ENCODE measurements at regions not wholly inside any gene's neighbourhood (a gene's known extent, or its start where the extent isn't known, plus 50 kb on each side); places are given as distances from the start of the nearest gene placed in this dataset.
"Not testable (repeated sequence)": the region's sequence is repeated elsewhere in the genome, so short reads cannot be mapped to it uniquely, and the experiment has no call there.

GRCh38 chr3:90128391-90128790, 1021.0 kb downstream of the EPHA3 start:
- Mint-ChIP-seq H3K4me3 (no peak overlapping the region), H3K27ac (no peak overlapping the region), H3K36me3 (no peaks in the 10 kb centered on the region), H3K27me3 (no peaks in the 10 kb centered on the region), H3K4me1 (no peaks in the 10 kb centered on the region), H3K9me3 (peaks cover 4 to 14% (median 5%) of the 10 kb centered on the region in 3 donors)

- H3K9me3 Mint-ChIP-seq = peaks cover 4 to 14% (median 5%) of the 10 kb centered on the region in 3 donors
- H3K27me3 Mint-ChIP-seq = no peaks in the 10 kb centered on the region
- H3K4me3 Mint-ChIP-seq = no peak overlapping the region
- H3K36me3 Mint-ChIP-seq = no peaks in the 10 kb centered on the region
- H3K4me1 Mint-ChIP-seq = no peaks in the 10 kb centered on the region
- no peak overlapping the region for H3K27ac Mint-ChIP-seq
Measured at GRCh38 chr3:90129730-90130129, 1022.3 kb downstream of the EPHA3 start.

- Mint-ChIP-seq H3K4me3 (no peak overlapping the region), H3K27me3 (no peaks in the 10 kb centered on the region), H3K4me1 (no peaks in the 10 kb centered on the region), H3K9me3 (peaks cover 0 to 2% (median 1%) of the 10 kb centered on the region in 3 donors), H3K27ac (no peak overlapping the region), H3K36me3 (no peaks in the 10 kb centered on the region)
Measured at GRCh38 chr3:90132197-90132596, 1024.8 kb downstream of the EPHA3 start.

- Mint-ChIP-seq H3K9me3 (peaks cover 0 to 2% (median 0%) of the 10 kb centered on the region in 3 donors), H3K4me1 (no peaks in the 10 kb centered on the region), H3K36me3 (no peaks in the 10 kb centered on the region), H3K27ac (no peak overlapping the region), H3K27me3 (no peaks in the 10 kb centered on the region), H3K4me3 (no peak overlapping the region)
Measured at GRCh38 chr3:90134090-90134489, 1026.7 kb downstream of the EPHA3 start.

GRCh38 chr3:90136456-90137191, 1029.2 kb downstream of the EPHA3 start:
- H3K9me3 Mint-ChIP-seq = peaks cover 0 to 2% (median 0%) of the 10 kb centered on the region in 3 donors
- no peaks in the 10 kb centered on the region for H3K4me1 Mint-ChIP-seq
- H3K4me3 Mint-ChIP-seq = no peak overlapping the region
- no peaks in the 10 kb centered on the region for H3K36me3 Mint-ChIP-seq
- H3K27me3 Mint-ChIP-seq = no peaks in the 10 kb centered on the region
- H3K27ac Mint-ChIP-seq = no peak overlapping the region

GRCh38 chr3:90145094-90145860, 1037.9 kb downstream of the EPHA3 start:
- Mint-ChIP-seq H3K4me1 (no peaks in the 10 kb centered on the region), H3K27me3 (no peaks in the 10 kb centered on the region), H3K36me3 (no peaks in the 10 kb centered on the region), H3K27ac (no peak overlapping the region), H3K9me3 (peaks cover 0 to 3% (median 0%) of the 10 kb centered on the region in 3 donors), H3K4me3 (no peak overlapping the region)

GRCh38 chr3:90180096-90180495, 1072.7 kb downstream of the EPHA3 start:
- Mint-ChIP-seq H3K4me3 (no peak overlapping the region), H3K27ac (no peak overlapping the region), H3K9me3 (no peaks in the 10 kb centered on the region), H3K4me1 (peaks cover 0 to 1% (median 0%) of the 10 kb centered on the region in 3 donors), H3K36me3 (peaks cover 2% of the 10 kb centered on the region), H3K27me3 (no peaks in the 10 kb centered on the region)

- Mint-ChIP-seq H3K4me1 (peaks cover 0 to 1% (median 0%) of the 10 kb centered on the region in 3 donors), H3K36me3 (peaks cover 2% of the 10 kb centered on the region), H3K27me3 (no peaks in the 10 kb centered on the region), H3K27ac (no peak overlapping the region), H3K9me3 (no peaks in the 10 kb centered on the region), H3K4me3 (no peak overlapping the region)
Measured at GRCh38 chr3:90180543-90180942, 1073.1 kb downstream of the EPHA3 start.

GRCh38 chr3:90182291-90182976, 1075.0 kb downstream of the EPHA3 start:
- H3K9me3 Mint-ChIP-seq, H3K4me1 Mint-ChIP-seq, H3K27ac Mint-ChIP-seq, H3K4me3 Mint-ChIP-seq, H3K36me3 Mint-ChIP-seq, H3K27me3 Mint-ChIP-seq: not testable (repeated sequence)

- no peaks in the 10 kb centered on the region for H3K9me3 Mint-ChIP-seq
- no peak overlapping the region for H3K27ac Mint-ChIP-seq
- no peaks in the 10 kb centered on the region for H3K4me1 Mint-ChIP-seq
- no peak overlapping the region for H3K4me3 Mint-ChIP-seq
- H3K36me3 Mint-ChIP-seq = no peaks in the 10 kb centered on the region
- no peaks in the 10 kb centered on the region for H3K27me3 Mint-ChIP-seq
Measured at GRCh38 chr3:90184861-90185260, 1077.4 kb downstream of the EPHA3 start.

GRCh38 chr3:90197383-90197782, 1090.0 kb downstream of the EPHA3 start:
- H3K27ac Mint-ChIP-seq, H3K9me3 Mint-ChIP-seq, H3K4me3 Mint-ChIP-seq, H3K27me3 Mint-ChIP-seq, H3K36me3 Mint-ChIP-seq, H3K4me1 Mint-ChIP-seq: not testable (repeated sequence)

- H3K27ac Mint-ChIP-seq, H3K36me3 Mint-ChIP-seq, H3K27me3 Mint-ChIP-seq, H3K4me3 Mint-ChIP-seq, H3K4me1 Mint-ChIP-seq, H3K9me3 Mint-ChIP-seq: not testable (repeated sequence)
Measured at GRCh38 chr3:90202931-90203330, 1095.5 kb downstream of the EPHA3 start.

GRCh38 chr3:90206482-90206881, 1099.1 kb downstream of the EPHA3 start:
- H3K27me3 Mint-ChIP-seq, H3K27ac Mint-ChIP-seq, H3K36me3 Mint-ChIP-seq, H3K4me1 Mint-ChIP-seq, H3K4me3 Mint-ChIP-seq: not testable (repeated sequence)
- peaks cover 0 to 14% (median 7%) of the 10 kb centered on the region in 3 donors for H3K9me3 Mint-ChIP-seq

- H3K4me1 Mint-ChIP-seq, H3K4me3 Mint-ChIP-seq, H3K36me3 Mint-ChIP-seq, H3K27ac Mint-ChIP-seq, H3K27me3 Mint-ChIP-seq: not testable (repeated sequence)
- H3K9me3 Mint-ChIP-seq = peaks cover 5 to 19% (median 7%) of the 10 kb centered on the region in 3 donors
Measured at GRCh38 chr3:90207353-90208097, 1100.1 kb downstream of the EPHA3 start.

GRCh38 chr3:90221900-90222299, 1114.5 kb downstream of the EPHA3 start:
- H3K4me1 Mint-ChIP-seq = no peaks in the 10 kb centered on the region
- H3K36me3 Mint-ChIP-seq = peaks cover 3% of the 10 kb centered on the region
- H3K9me3 Mint-ChIP-seq = peaks cover 0 to 19% (median 9%) of the 10 kb centered on the region in 3 donors
- H3K27ac Mint-ChIP-seq = no peak overlapping the region
- no peaks in the 10 kb centered on the region for H3K27me3 Mint-ChIP-seq
- H3K4me3 Mint-ChIP-seq = no peak overlapping the region

Measured in IgD-negative memory B cell (primary cell).